Ovary (tissue), 3 donors: ENCODE measurements at regions not wholly inside any gene's neighbourhood (a gene's known extent, or its start where the extent isn't known, plus 50 kb on each side); places are given as distances from the start of the nearest gene placed in this dataset.

Source experiments
- CTCF ChIP-seq, 3 donors: fragments of 450-650 bp in 2 of 3; fragments of 200-600 bp in 1 of 3; IDR thresholded peaks; one replicate each; pipeline versions ENCODE4 v1.5.1 to v1.8.0; 2016 to 2022; ENCODE audit warnings: antibody characterized with exemption in 3 of 3, mild to moderate bottlenecking in 1 of 3
- EP300 ChIP-seq: sonication (generic); formaldehyde crosslinking; IDR thresholded peaks from one replicate; pipeline ENCODE4 v1.6.1; 2017; ENCODE audit warnings: antibody characterized with exemption
- POLR2A ChIP-seq: fragments of 450-650 bp; IDR thresholded peaks from one replicate; pipeline ENCODE4 v1.6.1; 2017; ENCODE audit warnings: antibody characterized with exemption, mild to moderate bottlenecking, moderate library complexity
- donor health status: DM: no; HTN: no; CAD: no.

GRCh38 chr5:135176991-135177390, 143.0 kb upstream of the PITX1 start:
- TF ChIP-seq CTCF (IDR thresholded peaks at IDR 0.05) = no peak
- no peak for TF ChIP-seq POLR2A
- TF ChIP-seq EP300 = no peak
